Mesothelial cell of epicardium (in vitro differentiated cells): ENCODE measurements at regions not wholly inside any gene's neighbourhood (a gene's known extent, or its start where the extent isn't known, plus 50 kb on each side); places are given as distances from the start of the nearest gene placed in this dataset.

Source experiments
- DNase-seq, 2 experiments: peaks; one replicate each; pipeline ENCODE4 v3.0.0; 2021; ENCODE audit warnings: low spot score in 2 of 2; ENCODE audit not compliant: unreplicated experiment in 2 of 2
- H3K27ac Mint-ChIP-seq: 2 replicates; pipeline ENCODE4 v1.8.0; 2021; ENCODE audit warnings: mixed read lengths
- H3K27me3 Mint-ChIP-seq: 2 replicates; pipeline ENCODE4 v1.8.0; 2021; ENCODE audit warnings: low read depth, mixed read lengths
- H3K36me3 Mint-ChIP-seq: 2 replicates; pipeline ENCODE4 v1.8.0; 2021; ENCODE audit warnings: mixed read lengths
- H3K4me1 Mint-ChIP-seq: 2 replicates; pipeline ENCODE4 v1.8.0; 2021; ENCODE audit warnings: mixed read lengths
- H3K4me3 Mint-ChIP-seq: 2 replicates; pipeline ENCODE4 v1.8.0; 2021; ENCODE audit warnings: mild to moderate bottlenecking, moderate library complexity, mixed read lengths
- H3K9me3 Mint-ChIP-seq: 2 replicates; pipeline ENCODE4 v1.8.0; 2021; ENCODE audit warnings: mixed read lengths
- TF ChIP-seq, protein P1 (sequence below): fragments of 200-600 bp; sonication (generic); IDR thresholded peaks from one replicate; pipeline ENCODE4 v1.5.0; 2021; ENCODE audit warnings: antibody characterized with exemption; ENCODE audit not compliant: unreplicated experiment

DNA sequence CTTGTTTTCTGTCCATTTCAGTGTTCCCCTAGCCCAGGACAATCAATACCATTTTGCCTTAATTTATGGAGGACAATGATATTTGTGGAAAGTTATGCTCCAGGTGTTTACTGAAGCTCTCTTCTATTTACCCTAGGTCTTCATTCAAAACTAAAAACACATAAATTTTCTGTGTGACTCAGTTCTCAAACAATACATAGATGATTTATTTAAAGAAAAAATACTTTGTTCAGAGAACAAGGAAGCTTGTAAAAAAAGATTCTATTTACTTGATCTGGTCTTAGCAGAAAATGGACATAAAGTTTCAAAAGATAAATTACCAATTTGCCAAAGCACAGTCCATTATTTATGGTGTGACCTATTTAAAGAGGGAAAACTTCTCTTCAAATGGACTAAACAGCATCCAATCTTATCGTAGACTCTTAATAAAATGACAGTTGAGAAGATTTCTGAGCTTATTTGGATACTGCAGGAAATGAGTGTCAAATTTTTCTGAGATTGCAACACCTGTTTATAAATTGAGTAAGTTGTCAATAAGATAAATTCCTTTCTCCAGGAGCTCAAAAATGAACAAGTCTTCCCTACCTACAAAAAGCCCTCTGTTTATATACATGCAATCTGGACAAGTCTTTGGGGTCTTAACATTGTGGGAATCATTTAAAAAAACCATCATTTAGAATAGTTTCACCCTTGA lies 627.2 kb downstream of the PSAT1 start:
- H3K36me3 Mint-ChIP-seq = no peaks in the 10 kb centered on the region
- H3K27me3 Mint-ChIP-seq = peaks cover 1% of the 10 kb centered on the region
- TF ChIP-seq, protein P1, sequence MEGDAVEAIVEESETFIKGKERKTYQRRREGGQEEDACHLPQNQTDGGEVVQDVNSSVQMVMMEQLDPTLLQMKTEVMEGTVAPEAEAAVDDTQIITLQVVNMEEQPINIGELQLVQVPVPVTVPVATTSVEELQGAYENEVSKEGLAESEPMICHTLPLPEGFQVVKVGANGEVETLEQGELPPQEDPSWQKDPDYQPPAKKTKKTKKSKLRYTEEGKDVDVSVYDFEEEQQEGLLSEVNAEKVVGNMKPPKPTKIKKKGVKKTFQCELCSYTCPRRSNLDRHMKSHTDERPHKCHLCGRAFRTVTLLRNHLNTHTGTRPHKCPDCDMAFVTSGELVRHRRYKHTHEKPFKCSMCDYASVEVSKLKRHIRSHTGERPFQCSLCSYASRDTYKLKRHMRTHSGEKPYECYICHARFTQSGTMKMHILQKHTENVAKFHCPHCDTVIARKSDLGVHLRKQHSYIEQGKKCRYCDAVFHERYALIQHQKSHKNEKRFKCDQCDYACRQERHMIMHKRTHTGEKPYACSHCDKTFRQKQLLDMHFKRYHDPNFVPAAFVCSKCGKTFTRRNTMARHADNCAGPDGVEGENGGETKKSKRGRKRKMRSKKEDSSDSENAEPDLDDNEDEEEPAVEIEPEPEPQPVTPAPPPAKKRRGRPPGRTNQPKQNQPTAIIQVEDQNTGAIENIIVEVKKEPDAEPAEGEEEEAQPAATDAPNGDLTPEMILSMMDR = no peak
- no peaks in the 10 kb centered on the region for H3K9me3 Mint-ChIP-seq
- H3K4me3 Mint-ChIP-seq = no peak overlapping the region
- DNase-seq = no peak
- no peaks in the 10 kb centered on the region for H3K4me1 Mint-ChIP-seq
- H3K27ac Mint-ChIP-seq = no peak overlapping the region

DNA sequence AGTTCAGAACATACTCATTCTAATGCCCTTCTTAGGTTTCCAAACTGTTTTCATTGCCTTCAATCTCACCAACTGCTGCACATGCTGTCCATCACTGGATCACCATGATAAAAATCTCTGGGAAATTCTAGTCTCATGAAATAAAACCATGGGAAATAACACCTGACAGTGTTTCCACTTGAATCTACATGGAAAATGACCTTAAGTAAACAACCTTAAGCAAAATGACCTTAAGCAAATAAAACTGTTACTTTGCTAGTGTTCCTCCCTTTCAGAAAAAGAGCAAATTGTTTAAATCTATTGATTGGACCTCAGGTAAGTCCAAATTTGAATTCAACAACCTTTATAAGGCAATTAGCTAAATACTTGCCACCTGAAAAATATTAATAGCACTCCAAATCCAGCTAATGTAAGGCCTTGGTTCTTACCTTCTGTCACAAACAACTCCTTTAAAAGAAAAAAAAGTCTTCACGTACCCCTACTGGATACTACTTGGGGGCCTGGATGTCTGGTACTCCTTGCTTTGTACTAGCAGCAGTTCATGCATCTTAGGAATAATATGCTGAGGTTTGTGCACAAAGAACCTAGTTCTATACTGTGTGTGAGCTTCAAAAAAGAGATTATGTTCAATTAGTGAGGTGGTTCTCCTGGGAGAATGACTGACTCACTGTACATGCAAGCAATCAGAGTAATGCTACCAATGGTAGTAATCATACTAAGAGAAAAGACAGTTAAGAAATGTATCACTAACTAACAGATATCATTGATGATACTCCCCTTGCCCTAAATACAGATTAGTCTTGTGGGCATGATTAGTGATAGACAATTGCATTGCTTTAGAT lies 630.4 kb downstream of the PSAT1 start:
- H3K4me3 Mint-ChIP-seq = no peak overlapping the region
- TF ChIP-seq, protein P1 = no peak
- DNase-seq = no peak
- H3K36me3 Mint-ChIP-seq = no peaks in the 10 kb centered on the region
- no peak overlapping the region for H3K27ac Mint-ChIP-seq
- peaks cover 1% of the 10 kb centered on the region for H3K27me3 Mint-ChIP-seq
- no peaks in the 10 kb centered on the region for H3K4me1 Mint-ChIP-seq
- peaks cover 5% of the 10 kb centered on the region for H3K9me3 Mint-ChIP-seq

DNA sequence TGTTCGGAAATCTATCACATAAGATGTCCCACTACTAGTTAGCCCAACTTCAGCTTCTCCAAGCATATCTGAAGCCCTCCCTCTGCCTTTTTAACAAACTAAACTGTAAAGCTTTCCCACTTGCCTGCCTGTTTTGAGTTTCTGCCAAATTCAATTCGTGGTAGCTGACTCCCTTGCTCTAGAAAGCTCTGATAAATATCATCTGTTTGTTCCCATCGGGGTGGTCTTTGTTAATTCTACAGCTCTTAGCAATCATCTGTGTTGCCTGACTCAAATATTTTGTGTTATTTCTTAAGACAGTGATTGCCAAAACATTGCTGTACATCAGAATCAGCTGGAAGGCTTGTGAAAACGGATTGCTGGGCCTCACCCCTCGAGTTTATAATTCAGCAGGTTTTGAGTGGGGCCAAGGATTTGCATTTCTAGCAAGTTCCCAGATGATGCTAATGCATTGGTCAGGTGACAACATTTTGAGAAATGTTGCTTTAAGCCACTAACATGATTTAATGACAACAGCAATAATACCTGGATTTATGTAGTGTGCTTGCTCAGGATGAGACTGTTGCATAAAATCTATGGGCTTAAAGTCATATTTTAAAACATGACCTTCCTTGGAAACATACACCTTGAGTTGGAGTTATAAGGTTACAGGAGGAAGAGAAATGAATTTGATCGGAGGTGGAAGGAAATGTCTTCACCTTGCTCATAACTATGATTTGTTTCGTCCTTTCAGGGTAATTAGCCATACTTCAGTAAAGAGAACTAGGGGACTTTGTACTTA lies 631.9 kb downstream of the PSAT1 start:
- Mint-ChIP-seq H3K4me3 (no peak overlapping the region), H3K9me3 (peaks cover 5% of the 10 kb centered on the region), H3K27me3 (peaks cover 1% of the 10 kb centered on the region), H3K4me1 (no peaks in the 10 kb centered on the region), H3K27ac (no peak overlapping the region), H3K36me3 (no peaks in the 10 kb centered on the region)
- TF ChIP-seq, protein P1 = no peak
- DNase-seq = no peak

DNA sequence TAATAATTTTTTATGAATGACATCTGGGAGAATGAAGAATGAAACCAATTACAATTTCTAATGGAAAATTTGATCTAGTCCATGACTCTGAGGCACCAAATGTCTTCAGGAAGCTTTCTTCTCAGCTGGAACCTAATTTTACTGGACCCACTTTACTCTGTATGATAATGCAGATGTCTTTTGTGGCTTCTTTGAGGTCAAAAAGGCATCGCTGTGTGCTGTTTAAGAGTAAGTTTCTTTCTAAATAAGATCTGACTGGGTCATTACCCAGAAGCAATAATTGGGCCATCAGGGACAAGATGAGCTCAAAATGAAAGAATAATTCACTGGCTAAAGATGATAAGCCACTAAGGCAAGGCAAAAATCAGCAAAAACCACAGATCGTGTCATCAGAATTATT lies 633.4 kb downstream of the PSAT1 start:
- H3K27ac Mint-ChIP-seq = no peak overlapping the region
- H3K36me3 Mint-ChIP-seq = no peaks in the 10 kb centered on the region
- H3K4me1 Mint-ChIP-seq = no peaks in the 10 kb centered on the region
- no peak overlapping the region for H3K4me3 Mint-ChIP-seq
- peaks cover 5% of the 10 kb centered on the region for H3K9me3 Mint-ChIP-seq
- H3K27me3 Mint-ChIP-seq = peaks cover 1% of the 10 kb centered on the region
- DNase-seq = no peak
- TF ChIP-seq, protein P1 = no peak

DNA sequence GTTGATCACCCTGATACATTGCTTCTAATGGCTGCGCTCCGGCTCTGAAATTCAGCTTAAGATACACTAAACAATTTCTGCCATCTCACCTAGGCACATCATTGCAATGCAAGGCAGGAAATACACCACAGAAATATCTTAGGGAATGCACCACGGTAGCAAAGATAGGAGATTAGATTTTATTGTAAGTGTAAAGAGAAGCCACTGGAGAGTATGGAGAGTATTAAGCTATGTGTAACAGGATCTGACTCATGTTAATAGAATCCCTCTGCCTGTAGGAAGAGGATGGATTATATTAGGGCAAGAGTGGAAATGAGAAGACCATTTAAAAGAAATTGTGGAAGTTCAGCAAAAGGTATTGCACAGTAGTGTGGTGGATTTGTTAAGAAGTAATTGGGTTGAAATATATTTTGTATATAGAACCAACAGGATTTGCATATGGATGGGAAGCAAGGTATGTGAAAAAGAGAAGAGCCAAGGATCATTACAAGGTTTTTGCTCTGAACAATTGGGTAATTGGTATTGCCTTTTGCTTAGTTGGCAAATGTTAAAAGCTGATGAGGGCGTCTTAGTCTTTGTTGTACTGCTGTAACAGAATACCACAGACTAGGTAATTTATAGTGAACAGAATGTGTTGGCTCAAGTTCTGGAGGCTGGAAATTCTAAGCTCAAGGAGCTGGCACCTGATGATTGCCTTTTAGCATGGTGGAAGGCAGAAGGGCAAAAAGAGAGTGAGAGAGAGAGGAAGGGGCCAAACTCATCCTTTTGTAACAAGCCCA lies 636.1 kb downstream of the PSAT1 start:
- DNase-seq = no peak
- peaks cover 5% of the 10 kb centered on the region for H3K9me3 Mint-ChIP-seq
- no peak overlapping the region for H3K4me3 Mint-ChIP-seq
- no peaks in the 10 kb centered on the region for H3K27me3 Mint-ChIP-seq
- no peaks in the 10 kb centered on the region for H3K36me3 Mint-ChIP-seq
- H3K4me1 Mint-ChIP-seq = no peaks in the 10 kb centered on the region
- TF ChIP-seq, protein P1 = no peak
- H3K27ac Mint-ChIP-seq = no peak overlapping the region
